ENCODE measurements at regions not wholly inside any gene's neighbourhood (a gene's known extent, or its start where the extent isn't known, plus 50 kb on each side); places are given as distances from the start of the nearest gene placed in this dataset.
"Not testable (repeated sequence)": the region's sequence is repeated elsewhere in the genome, so short reads cannot be mapped to it uniquely, and the experiment has no call there.

DNA sequence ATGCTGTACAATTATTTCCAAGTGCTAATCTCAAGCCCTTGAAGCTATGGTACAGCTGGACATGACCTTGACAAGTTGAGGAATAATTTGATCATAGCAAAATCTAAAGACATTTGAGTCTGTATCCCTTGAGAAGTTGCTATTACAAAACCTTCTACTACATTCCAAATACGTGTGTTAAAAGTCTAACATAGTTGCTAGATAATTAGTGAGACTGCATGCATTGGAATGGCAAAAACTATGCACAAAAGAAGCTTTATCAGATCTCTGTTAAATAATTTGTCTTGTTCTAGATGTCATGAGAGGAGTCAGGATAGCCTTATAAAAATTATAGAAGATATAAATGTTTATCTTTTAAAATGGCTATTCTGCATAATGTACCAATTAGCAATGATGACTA lies 127.8 kb downstream of the GJA1 start:
- H3K27ac Mint-ChIP-seq, result no peak overlapping the region
- H3K4me3 Mint-ChIP-seq, result no peak overlapping the region
- no peaks in the 10 kb centered on the region for H3K4me1 Mint-ChIP-seq (ENCODE audit: low read depth)
- H3K9me3 Mint-ChIP-seq, result peaks cover 6% of the 10 kb centered on the region
- H3K27me3 Mint-ChIP-seq, result no peaks in the 10 kb centered on the region
- no peaks in the 10 kb centered on the region for H3K36me3 Mint-ChIP-seq (ENCODE audit: low read depth)

DNA sequence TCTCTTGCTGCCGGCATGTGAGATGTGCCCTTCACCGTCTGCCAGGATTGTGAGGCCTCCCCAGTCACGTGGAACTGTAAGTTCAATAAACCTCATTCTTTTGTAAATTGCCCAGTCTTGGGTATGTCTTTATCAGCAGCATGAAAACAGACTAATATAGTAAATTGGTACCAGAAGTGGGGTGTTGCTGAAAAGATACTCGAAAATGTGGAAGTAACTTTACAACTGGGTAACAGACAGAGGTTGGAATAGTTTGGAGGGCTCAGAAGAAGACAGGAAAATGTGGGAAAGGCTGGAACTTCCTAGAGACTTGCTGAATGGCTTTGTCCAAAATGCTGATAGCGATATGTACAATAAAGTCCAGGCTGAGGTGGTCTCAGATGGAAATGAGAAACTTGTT lies 129.1 kb downstream of the GJA1 start:
- H3K36me3 Mint-ChIP-seq (ENCODE audit: low read depth); H3K4me3 Mint-ChIP-seq; H3K27me3 Mint-ChIP-seq; H3K9me3 Mint-ChIP-seq; H3K4me1 Mint-ChIP-seq (ENCODE audit: low read depth); H3K27ac Mint-ChIP-seq: not testable (repeated sequence)

DNA sequence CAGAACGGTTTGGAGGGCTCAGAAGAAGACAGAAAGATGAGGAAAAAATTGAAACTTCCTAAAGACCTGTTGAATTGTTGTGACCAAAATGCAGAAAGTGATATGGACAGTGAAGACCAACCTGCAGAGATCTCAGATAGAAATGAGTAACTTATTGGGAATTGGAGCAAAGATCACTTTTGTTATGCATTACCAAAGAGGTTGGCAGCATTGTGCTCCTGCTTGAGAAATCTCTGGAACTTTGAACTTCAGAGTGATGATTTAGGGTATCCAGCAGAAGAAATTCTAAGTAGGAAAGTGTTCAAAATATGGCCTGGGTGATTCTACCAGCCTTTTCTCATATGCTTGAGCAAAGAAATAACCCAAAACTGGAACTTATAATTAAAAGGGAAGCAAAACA lies 136.0 kb downstream of the GJA1 start:
- H3K4me3 Mint-ChIP-seq, result no peak overlapping the region
- H3K27me3 Mint-ChIP-seq, result no peaks in the 10 kb centered on the region
- H3K27ac Mint-ChIP-seq, result no peak overlapping the region
- H3K4me1 Mint-ChIP-seq (ENCODE audit: low read depth), result peaks cover 9% of the 10 kb centered on the region
- H3K36me3 Mint-ChIP-seq (ENCODE audit: low read depth), result no peaks in the 10 kb centered on the region
- H3K9me3 Mint-ChIP-seq, result peaks cover 6% of the 10 kb centered on the region

DNA sequence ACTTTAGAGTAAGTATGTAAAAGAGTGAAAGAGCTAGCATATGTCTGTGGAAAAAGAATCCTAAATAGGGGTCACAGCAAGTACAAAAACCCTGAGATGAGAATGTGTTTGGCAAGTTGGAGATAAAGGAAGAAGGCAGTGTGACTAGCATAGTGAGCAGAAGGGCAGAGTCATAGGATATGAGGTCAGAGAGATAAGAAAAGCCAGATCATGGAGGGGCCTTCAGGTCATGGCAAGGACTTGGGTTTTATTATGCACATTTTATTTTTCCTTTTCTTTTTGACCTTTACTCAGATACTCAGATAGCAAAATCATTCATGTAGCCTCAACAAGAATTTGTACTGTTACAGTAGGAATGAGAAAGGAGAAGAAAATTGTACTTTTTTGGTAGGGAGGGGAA lies 138.0 kb downstream of the GJA1 start:
- Mint-ChIP-seq H3K27ac (no peak overlapping the region), H3K36me3 (ENCODE audit: low read depth) (no peaks in the 10 kb centered on the region), H3K4me3 (no peak overlapping the region), H3K27me3 (no peaks in the 10 kb centered on the region), H3K4me1 (ENCODE audit: low read depth) (peaks cover 9% of the 10 kb centered on the region), H3K9me3 (peaks cover 6% of the 10 kb centered on the region)

DNA sequence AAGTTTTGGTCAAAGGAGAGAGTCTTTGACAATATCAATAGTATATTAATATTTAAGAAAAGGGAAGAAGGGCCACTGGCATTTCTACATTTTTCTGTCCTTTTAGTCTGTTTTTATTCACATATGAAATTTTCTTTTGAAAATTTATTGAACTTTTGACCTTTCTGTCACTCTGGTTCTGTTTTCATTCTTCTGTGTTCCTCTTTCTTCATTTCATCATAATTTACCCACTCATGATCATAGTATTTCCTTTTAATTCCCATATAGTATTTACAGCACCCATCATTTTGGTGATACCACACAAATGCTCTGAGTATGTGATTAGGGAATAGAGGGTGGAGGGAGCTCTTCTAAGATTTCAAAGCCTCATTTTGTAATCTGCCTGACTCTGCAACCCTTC lies 142.8 kb downstream of the GJA1 start:
- H3K27ac Mint-ChIP-seq, result no peak overlapping the region

DNA sequence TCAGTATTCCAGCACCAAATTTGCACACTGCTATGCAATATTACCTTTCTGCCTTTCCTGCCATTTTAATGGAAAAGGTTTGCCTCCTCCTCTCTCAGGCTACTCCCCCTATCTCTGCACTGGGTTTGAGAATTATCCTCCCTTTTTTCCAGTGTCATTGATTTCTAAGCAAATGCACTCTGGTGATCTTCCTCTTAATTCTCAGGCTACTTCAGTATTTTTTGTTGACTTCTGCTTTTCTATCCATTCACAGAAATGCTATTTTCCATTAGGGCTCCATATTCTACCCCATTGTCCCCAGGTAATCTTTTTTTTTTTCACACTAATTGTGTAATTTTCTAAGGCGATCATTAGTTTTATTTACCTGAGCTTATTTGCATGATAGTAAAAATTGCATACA lies 144.0 kb downstream of the GJA1 start:
- Mint-ChIP-seq H3K27ac (no peak overlapping the region), H3K27me3 (no peaks in the 10 kb centered on the region), H3K4me1 (ENCODE audit: low read depth) (no peaks in the 10 kb centered on the region), H3K36me3 (ENCODE audit: low read depth) (no peaks in the 10 kb centered on the region), H3K9me3 (no peaks in the 10 kb centered on the region), H3K4me3 (no peak overlapping the region)

More for the DNA sequence above, 142.8 kb downstream of the GJA1 start:
- H3K9me3 Mint-ChIP-seq, result no peaks in the 10 kb centered on the region
- no peaks in the 10 kb centered on the region for H3K27me3 Mint-ChIP-seq
- no peaks in the 10 kb centered on the region for H3K36me3 Mint-ChIP-seq (ENCODE audit: low read depth)
- peaks cover 7% of the 10 kb centered on the region for H3K4me1 Mint-ChIP-seq (ENCODE audit: low read depth)
- no peak overlapping the region for H3K4me3 Mint-ChIP-seq

DNA sequence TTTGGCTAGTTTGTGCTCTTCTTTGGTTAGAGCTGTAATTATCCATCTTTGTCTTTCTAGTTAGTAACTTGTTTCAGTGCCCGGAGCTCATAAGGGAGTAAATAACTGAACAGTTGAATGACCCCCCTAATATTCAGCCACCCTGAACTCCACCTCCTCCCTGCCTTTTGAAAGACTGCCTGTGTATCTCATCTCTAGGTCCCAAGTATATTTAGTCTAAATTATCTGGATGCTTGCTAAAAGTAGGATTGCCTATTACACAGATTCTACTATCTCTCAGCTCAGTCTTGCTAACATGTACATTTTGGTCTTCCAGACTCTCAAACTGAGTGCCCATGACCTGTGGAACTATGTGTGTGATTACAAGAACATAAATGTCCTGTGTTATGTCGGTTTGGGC lies 145.9 kb downstream of the GJA1 start:
- H3K27me3 Mint-ChIP-seq, result no peaks in the 10 kb centered on the region
- H3K9me3 Mint-ChIP-seq, result no peaks in the 10 kb centered on the region
- no peak overlapping the region for H3K4me3 Mint-ChIP-seq
- H3K36me3 Mint-ChIP-seq (ENCODE audit: low read depth), result no peaks in the 10 kb centered on the region
- H3K4me1 Mint-ChIP-seq (ENCODE audit: low read depth), result no peaks in the 10 kb centered on the region
- H3K27ac Mint-ChIP-seq, result no peak overlapping the region

DNA sequence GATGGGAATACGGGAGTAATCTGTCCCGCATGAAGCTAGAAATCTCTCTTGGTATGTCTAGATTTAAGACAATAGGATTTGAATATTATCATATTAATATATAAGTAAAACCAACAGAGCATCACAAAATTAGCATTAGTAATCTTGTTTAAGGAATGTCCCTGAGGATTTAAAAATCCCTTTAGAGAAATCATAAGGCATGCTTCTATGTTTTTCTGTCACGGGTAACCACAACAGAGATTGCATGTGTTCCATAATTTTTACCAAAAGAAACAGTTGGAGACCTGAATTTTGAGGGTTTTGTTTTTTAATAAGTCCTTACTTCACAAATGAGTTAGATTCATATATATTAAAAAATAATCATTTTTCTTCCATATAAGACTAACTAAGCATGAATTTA lies 146.8 kb downstream of the GJA1 start:
- no peaks in the 10 kb centered on the region for H3K36me3 Mint-ChIP-seq (ENCODE audit: low read depth)
- no peak overlapping the region for H3K4me3 Mint-ChIP-seq
- no peaks in the 10 kb centered on the region for H3K4me1 Mint-ChIP-seq (ENCODE audit: low read depth)
- no peak overlapping the region for H3K27ac Mint-ChIP-seq
- H3K9me3 Mint-ChIP-seq, result no peaks in the 10 kb centered on the region
- no peaks in the 10 kb centered on the region for H3K27me3 Mint-ChIP-seq

DNA sequence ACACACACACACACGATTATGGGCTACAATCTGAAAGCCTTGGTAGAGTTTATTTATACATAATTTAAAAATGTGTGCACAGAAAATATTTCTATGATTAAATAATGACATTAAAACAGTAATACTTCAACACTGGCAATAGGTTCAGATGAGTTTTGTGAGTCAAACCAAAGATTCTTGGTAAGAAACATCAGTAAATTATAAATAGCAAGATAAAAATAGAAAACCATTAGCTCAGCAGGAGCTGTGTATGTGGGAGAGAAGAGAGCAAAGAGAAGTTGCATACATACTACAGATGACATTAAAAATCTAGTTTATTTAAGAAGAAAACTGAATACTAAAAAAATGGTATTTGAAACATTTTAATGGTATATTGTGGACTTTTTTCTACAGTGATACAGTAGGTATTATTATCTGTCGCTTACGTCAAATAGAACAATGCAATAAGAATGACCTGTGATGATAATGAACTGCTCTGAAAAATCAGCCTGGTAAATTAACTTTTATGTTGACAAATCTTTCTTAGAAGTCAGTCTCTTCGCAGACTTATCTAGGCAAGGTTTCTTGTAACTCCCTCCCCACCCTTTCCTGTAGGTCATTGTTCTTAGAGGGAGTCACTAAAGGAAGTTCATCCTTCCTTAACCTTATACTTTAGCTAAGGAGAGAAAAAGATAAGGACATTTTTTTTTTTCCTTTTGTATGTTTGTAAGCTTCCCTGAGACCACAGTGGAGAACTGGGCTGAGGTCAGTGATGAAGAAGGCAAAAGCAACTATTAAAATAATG lies 149.3 kb downstream of the GJA1 start:
- H3K4me3 Mint-ChIP-seq, result no peak overlapping the region
- H3K27me3 Mint-ChIP-seq, result no peaks in the 10 kb centered on the region
- H3K27ac Mint-ChIP-seq, result no peak overlapping the region
- H3K4me1 Mint-ChIP-seq (ENCODE audit: low read depth), result no peaks in the 10 kb centered on the region
- no peaks in the 10 kb centered on the region for H3K9me3 Mint-ChIP-seq
- no peaks in the 10 kb centered on the region for H3K36me3 Mint-ChIP-seq (ENCODE audit: low read depth)

DNA sequence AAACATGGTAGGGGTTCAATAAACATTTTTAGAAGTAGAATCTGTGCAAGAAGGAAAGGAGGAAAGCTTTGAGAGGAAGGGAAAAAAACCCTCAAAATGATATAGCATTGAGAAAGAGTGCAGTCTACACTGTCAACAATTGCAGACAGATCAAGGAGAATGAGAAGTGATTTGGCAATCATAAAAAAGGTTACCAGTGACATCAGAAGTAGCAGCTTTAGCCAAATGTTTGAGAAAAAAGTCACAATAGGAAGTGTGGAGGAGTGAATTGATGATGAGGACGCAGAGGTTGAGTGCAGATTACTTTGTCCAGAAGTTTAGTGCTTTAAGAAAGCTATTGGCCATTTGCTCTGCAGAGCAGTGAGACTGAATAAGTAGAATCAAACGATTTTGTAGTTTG lies 155.0 kb downstream of the GJA1 start:
- Mint-ChIP-seq H3K9me3 (no peaks in the 10 kb centered on the region), H3K36me3 (ENCODE audit: low read depth) (no peaks in the 10 kb centered on the region), H3K4me1 (ENCODE audit: low read depth) (no peaks in the 10 kb centered on the region), H3K27ac (no peak overlapping the region), H3K4me3 (no peak overlapping the region), H3K27me3 (no peaks in the 10 kb centered on the region)

DNA sequence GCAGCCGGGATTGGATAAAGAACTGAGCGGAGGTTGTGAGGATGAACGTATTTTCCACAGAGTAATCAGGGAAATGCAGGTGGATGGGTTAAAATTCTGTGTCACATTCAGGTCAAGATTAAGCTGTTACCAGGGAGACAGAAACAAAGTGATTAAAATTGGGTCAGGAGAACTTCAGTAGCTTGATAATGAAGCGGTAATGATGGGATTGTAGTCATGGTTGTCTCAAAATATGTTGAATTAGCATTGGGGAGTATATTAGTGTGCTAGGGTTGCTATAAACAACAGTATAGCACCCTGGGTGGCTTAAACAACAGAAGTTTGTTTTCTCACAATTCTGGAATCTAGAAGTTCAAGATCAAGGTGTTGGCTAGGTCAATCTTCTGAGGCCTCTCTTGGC lies 155.5 kb downstream of the GJA1 start:
- Mint-ChIP-seq H3K4me1 (ENCODE audit: low read depth) (no peaks in the 10 kb centered on the region), H3K27me3 (no peaks in the 10 kb centered on the region), H3K9me3 (no peaks in the 10 kb centered on the region), H3K36me3 (ENCODE audit: low read depth) (no peaks in the 10 kb centered on the region), H3K27ac (no peak overlapping the region), H3K4me3 (no peak overlapping the region)

DNA sequence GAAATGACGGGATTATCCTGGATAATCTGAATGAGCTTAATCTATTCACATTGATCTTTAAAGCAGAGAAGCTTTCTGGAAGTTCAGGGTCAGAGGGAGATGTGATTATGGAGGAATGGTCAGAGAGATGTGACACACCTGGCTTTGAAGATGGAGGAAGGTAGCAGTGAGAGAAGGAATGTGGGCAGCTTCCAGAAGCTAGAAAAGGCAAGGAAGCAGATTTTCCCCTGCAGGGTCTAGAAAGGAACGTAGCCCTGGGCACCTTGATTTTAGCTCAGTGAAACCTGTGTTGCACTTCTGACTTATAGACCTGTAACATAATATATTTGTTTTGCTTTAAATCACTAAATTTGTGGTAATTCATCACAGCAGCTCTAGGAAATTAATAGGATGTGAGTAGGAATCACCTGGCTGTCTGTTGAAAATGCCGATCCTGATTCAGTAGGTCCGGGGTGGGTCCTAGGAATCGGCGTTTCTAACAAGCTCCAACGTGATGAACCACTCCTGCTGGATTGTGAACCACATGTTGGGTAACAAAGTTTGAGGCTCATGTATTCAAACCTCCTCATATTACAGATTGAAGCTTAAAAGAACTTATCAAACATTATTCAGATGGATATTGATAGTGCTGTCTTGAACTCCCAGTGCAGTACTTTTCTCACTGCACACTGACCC lies 157.0 kb downstream of the GJA1 start:
- Mint-ChIP-seq H3K36me3 (ENCODE audit: low read depth) (no peaks in the 10 kb centered on the region), H3K4me3 (no peak overlapping the region), H3K4me1 (ENCODE audit: low read depth) (no peaks in the 10 kb centered on the region), H3K27me3 (no peaks in the 10 kb centered on the region), H3K9me3 (no peaks in the 10 kb centered on the region), H3K27ac (no peak overlapping the region)

DNA sequence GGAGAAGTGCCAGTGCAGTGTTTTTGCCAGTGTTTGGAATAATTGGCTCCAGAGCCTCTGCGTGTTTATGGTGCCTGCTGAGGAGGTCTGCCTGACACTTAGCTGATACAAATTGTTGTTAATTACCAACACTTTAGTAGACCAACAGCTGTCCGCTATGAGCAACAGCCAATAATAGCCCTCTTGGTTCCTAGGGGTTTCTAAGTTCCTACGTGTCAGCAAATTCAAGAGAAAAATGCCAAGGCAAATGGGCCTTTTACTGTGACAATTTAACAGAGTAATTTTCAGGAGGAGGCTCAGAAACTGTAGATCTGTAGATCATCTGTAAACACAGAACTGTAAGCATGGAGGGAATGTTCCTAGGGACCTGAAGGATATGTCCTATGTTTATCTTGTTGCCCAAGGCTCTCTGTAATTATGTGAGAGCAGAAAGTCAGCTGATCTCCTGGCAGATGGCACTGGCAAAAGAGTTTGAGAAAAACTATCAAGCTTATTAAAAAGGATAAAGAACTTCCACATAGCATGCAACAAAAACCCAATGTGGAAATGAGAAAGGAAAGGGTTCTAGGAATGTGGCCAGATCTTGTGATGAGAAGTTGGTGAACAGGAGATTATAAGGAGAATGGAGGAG lies 157.7 kb downstream of the GJA1 start:
- H3K4me1 Mint-ChIP-seq (ENCODE audit: low read depth), result no peaks in the 10 kb centered on the region
- no peak overlapping the region for H3K4me3 Mint-ChIP-seq
- H3K27me3 Mint-ChIP-seq, result no peaks in the 10 kb centered on the region
- no peaks in the 10 kb centered on the region for H3K36me3 Mint-ChIP-seq (ENCODE audit: low read depth)
- H3K9me3 Mint-ChIP-seq, result no peaks in the 10 kb centered on the region
- H3K27ac Mint-ChIP-seq, result no peak overlapping the region

DNA sequence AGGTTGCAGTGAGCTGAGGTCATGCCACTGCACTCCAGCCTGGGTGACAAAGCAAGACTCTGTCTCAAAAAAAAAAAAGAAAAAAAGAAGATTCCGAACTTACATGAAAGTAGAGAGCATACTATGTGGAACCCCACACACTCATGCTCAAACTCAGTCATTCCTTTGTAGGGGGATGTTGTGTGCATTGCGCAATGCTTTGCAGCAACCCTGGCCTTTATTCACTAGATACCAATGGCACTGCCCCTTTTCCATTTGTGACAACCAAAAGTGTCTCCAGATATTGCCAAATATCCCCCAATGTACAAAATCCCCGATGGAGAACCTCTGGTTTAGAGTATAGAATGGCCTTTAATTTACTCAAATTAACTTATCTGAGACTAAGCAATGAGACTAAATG lies 158.6 kb downstream of the GJA1 start:
- Mint-ChIP-seq H3K9me3 (no peaks in the 10 kb centered on the region), H3K36me3 (ENCODE audit: low read depth) (no peaks in the 10 kb centered on the region), H3K4me3 (no peak overlapping the region), H3K4me1 (ENCODE audit: low read depth) (no peaks in the 10 kb centered on the region), H3K27ac (no peak overlapping the region), H3K27me3 (no peaks in the 10 kb centered on the region)

DNA sequence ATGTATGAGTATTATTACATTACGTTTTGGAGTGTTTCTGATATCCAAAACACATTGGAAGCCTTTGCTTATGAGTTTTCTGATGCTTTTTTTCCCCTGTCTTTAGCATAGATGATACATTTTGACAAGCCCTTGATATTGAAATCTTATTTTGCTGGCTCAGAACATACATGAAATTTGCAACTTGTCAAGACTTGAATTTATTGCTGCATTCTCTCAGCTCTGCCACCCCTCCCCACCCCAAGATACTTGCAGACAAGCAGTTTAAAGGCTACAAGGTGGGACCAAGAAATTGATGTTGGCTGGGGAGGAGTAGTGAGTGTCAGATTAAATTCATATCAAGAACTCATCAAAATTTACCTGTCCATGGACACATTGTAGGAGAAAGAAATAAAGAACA lies 160.2 kb downstream of the GJA1 start:
- no peaks in the 10 kb centered on the region for H3K9me3 Mint-ChIP-seq
- H3K4me3 Mint-ChIP-seq, result no peak overlapping the region
- H3K27ac Mint-ChIP-seq, result no peak overlapping the region
- H3K27me3 Mint-ChIP-seq, result no peaks in the 10 kb centered on the region
- H3K4me1 Mint-ChIP-seq (ENCODE audit: low read depth), result no peaks in the 10 kb centered on the region
- H3K36me3 Mint-ChIP-seq (ENCODE audit: low read depth), result no peaks in the 10 kb centered on the region

Data from stimulated activated naive CD8-positive, alpha-beta T cell treated with anti-CD3 and anti-CD28 coated beads, Interleukin-15, Interleukin-2, amounts not matched to agents 100 ng/mL and 50 ng/mL, for 24 hours (primary cell).